Central memory CD8-positive, alpha-beta T cell (primary cell): ENCODE measurements at regions not wholly inside any gene's neighbourhood (a gene's known extent, or its start where the extent isn't known, plus 50 kb on each side); places are given as distances from the start of the nearest gene placed in this dataset.

Source experiments
- ATAC-seq: fragments of 150-1000 bp; cut with Tn5 transposase; replicated peaks from 2 replicates; pipeline ENCODE4 v1.10.0; 2022; ENCODE audit warnings: mild to moderate bottlenecking, moderate FRiP score, moderate number of reproducible peaks; ENCODE audit not compliant: poor library complexity, severe bottlenecking; ENCODE audit errors: extremely low read depth
- DNase-seq, 2 donors: peaks; one replicate each; pipeline ENCODE4 v3.0.0; 2021; ENCODE audit warnings: low spot score in 2 of 2
- H3K27ac Mint-ChIP-seq: one replicate; pipeline ENCODE4 v1.8.0; 2022; ENCODE audit warnings: low read depth, mild to moderate bottlenecking, moderate library complexity, mixed read lengths
- H3K27me3 Mint-ChIP-seq: one replicate; pipeline ENCODE4 v1.8.0; 2022; ENCODE audit warnings: mixed read lengths
- H3K36me3 Mint-ChIP-seq: one replicate; pipeline ENCODE4 v1.8.0; 2022; ENCODE audit warnings: mild to moderate bottlenecking, moderate library complexity, mixed read lengths; ENCODE audit not compliant: insufficient read depth
- H3K4me1 Mint-ChIP-seq: one replicate; pipeline ENCODE4 v1.8.0; 2022; ENCODE audit warnings: mixed read lengths
- H3K4me3 Mint-ChIP-seq: one replicate; pipeline ENCODE4 v1.8.0; 2022; ENCODE audit warnings: mild to moderate bottlenecking, moderate library complexity, mixed read lengths
- H3K9me3 Mint-ChIP-seq: one replicate; pipeline ENCODE4 v1.8.0; 2022; ENCODE audit warnings: mixed read lengths

- Mint-ChIP-seq H3K27ac (no peak overlapping the region), H3K36me3 (no peaks in the 10 kb centered on the region), H3K9me3 (no peaks in the 10 kb centered on the region), H3K27me3 (peaks cover 41% of the 10 kb centered on the region), H3K4me3 (no peak overlapping the region), H3K4me1 (no peaks in the 10 kb centered on the region)
- DNase-seq (no peak), ATAC-seq (no peak)
Observed at GRCh38 chr11:31912808-31913207, 101.7 kb upstream of the PAX6 start.

DNA sequence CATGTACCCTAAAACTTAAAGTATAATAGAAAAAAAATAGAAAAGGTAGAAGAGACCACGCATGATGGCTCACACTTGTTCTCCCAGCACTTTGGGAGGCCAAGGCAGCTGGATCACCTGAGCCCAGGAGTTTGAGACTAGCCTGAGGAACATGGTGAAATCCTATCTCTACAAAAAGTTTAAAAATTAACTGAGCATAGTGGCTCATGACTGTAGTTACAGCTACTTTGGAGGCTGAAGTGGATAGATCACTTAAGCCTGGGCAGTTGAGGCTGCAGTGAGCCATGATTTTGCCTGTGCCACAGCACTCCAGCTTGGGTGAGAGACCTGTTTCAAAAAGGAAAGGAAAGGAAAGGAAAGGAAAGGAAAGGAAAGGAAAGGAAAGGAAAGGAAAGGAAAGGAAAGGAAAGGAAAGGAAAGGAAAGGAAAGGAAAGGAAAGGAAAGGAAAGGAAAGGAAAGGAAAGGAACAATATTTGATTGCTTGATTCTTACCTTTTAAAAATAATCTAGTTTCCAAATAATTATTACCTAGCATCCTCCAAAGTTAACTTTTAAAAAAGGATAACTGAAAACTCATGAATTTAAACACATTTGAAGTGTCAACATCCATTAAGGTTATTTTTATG, 99.9 kb upstream of the PAX6 start:
- Mint-ChIP-seq H3K27me3 (peaks cover 48% of the 10 kb centered on the region), H3K27ac (no peak overlapping the region), H3K4me1 (no peaks in the 10 kb centered on the region), H3K36me3 (no peaks in the 10 kb centered on the region), H3K9me3 (no peaks in the 10 kb centered on the region), H3K4me3 (no peak overlapping the region)
- DNase-seq (no peak), ATAC-seq (no peak)

DNA sequence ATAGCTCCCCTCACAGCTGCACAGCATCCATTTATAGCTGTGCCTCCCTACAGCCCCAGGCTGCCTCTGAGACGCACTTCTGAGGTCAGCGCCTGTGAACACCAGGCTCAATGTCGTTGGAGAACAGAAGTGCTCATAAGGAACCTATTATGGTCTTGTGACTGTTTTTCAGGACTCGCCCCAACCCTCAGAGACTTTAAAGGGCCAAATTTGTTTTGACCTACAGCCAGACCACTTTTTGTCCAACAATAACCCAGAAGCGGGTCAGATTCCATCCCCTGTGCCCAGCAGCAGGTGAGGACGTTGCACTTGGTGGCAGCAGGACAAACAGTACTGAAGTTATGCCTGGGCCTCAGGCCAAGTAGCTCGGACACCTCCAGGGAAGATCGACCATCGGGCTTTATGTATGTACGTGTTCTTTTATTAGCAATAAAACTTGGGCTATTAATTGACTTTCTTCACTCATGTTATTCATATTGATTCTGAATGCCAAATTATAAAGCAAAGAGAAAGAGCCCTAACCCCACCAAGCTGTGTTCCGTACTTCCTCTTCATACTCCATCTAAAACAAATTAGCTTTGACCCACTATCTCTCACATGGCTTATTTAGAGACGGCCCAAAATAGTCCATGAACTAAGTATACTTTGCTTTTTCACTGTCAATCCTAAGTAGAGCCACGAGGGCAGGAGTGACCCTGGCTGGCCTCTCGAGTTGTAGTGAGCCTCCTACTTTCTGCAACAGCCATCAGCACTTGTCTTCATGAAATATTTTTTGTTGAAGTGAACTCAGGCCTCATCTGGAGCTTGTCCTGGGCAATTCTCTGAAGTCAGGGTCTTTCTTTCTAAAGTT, 92.3 kb upstream of the PAX6 start:
- Mint-ChIP-seq H3K36me3 (no peaks in the 10 kb centered on the region), H3K27me3 (peaks cover 84% of the 10 kb centered on the region), H3K4me1 (no peaks in the 10 kb centered on the region), H3K4me3 (no peak overlapping the region), H3K9me3 (peaks cover 7% of the 10 kb centered on the region), H3K27ac (no peak overlapping the region)
- ATAC-seq: no peak
- no peak for DNase-seq

- Mint-ChIP-seq H3K4me3 (no peak overlapping the region), H3K36me3 (no peaks in the 10 kb centered on the region), H3K9me3 (peaks cover 7% of the 10 kb centered on the region), H3K4me1 (no peaks in the 10 kb centered on the region), H3K27ac (no peak overlapping the region), H3K27me3 (peaks cover 84% of the 10 kb centered on the region)
- ATAC-seq: no peak
- DNase-seq: no peak
Observed at GRCh38 chr11:31902706-31903105, 91.6 kb upstream of the PAX6 start.

DNA sequence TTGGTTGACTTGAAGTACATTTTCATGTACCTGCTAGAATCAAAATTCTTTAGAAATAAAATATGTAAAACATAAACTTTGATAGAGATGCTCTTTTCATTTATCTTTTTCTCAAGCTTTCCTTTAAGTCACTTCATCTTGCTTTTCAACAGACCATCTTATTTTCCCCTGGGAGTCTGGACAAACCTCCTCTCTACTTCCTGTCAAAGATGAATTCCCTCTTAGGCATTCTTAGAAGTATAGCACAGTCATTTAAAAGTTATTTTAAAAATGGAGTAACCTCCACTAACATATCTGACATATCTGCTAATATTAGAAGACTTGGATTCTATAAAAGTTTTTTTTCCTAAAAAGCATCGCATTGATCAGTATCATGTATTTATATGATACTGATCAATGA, 84.8 kb upstream of the PAX6 start:
- Mint-ChIP-seq H3K36me3 (no peaks in the 10 kb centered on the region), H3K9me3 (peaks cover 7% of the 10 kb centered on the region), H3K4me1 (no peaks in the 10 kb centered on the region), H3K27ac (no peak overlapping the region), H3K4me3 (no peak overlapping the region), H3K27me3 (peaks cover 62% of the 10 kb centered on the region)
- ATAC-seq (no peak), DNase-seq (no peak)

DNA sequence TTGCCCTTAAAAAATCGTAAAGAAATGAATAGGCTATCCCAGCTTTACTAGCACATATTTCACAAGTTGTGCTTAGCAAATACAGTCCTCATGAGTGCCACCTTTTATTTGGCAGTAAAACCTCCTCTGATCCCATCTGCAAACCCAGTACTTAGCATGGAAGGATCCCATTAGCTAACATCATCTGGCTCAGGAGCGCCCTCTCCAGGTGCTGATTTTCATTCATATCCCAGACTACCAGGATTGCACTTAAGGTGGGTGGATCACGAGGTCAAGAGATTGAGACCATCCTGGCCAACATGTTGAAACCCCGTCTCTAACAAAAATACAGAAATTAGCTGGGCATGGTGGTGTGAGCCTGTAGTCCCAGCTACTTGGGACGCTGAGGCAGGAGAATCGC, 76.1 kb upstream of the PAX6 start:
- Mint-ChIP-seq H3K27ac (no peak overlapping the region), H3K4me1 (no peaks in the 10 kb centered on the region), H3K27me3 (peaks cover 42% of the 10 kb centered on the region), H3K4me3 (no peak overlapping the region), H3K9me3 (no peaks in the 10 kb centered on the region), H3K36me3 (no peaks in the 10 kb centered on the region)
- DNase-seq (no peak), ATAC-seq (no peak)

DNA sequence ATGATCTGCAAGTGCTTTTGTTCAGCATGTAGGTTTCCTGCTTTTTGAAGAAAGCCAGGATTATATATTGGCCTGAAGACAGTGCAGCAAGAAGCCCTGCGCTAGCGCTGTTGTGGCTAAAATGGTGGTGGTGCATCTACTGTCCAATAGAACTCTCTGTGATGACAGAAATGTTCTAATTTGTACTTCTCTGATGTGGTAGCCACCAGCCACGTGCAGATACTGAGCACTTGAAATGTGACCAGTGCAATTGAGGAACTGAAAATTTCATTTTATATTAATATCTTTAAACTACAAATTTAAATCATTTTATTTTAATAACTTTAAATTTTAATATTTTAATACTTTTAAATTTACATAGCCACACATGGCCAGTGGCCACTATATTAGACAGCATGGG, 73.0 kb upstream of the PAX6 start:
- Mint-ChIP-seq H3K4me3 (no peak overlapping the region), H3K27me3 (peaks cover 52% of the 10 kb centered on the region), H3K27ac (no peak overlapping the region), H3K4me1 (no peaks in the 10 kb centered on the region), H3K36me3 (peaks cover 1% of the 10 kb centered on the region), H3K9me3 (no peaks in the 10 kb centered on the region)
- DNase-seq: no peak
- ATAC-seq: no peak

- Mint-ChIP-seq H3K4me3 (no peak overlapping the region), H3K27me3 (peaks cover 58% of the 10 kb centered on the region), H3K9me3 (no peaks in the 10 kb centered on the region), H3K27ac (no peak overlapping the region), H3K36me3 (peaks cover 1% of the 10 kb centered on the region), H3K4me1 (no peaks in the 10 kb centered on the region)
- ATAC-seq (no peak), DNase-seq (no peak)
Observed at GRCh38 chr11:31883435-31883834, 72.3 kb upstream of the PAX6 start.

- no peak overlapping the region for H3K27ac Mint-ChIP-seq
- ATAC-seq (no peak), DNase-seq (no peak)
- H3K36me3 Mint-ChIP-seq: peaks cover 1% of the 10 kb centered on the region
- no peaks in the 10 kb centered on the region for H3K4me1 Mint-ChIP-seq
- H3K27me3 Mint-ChIP-seq: peaks cover 57% of the 10 kb centered on the region
- no peak overlapping the region for H3K4me3 Mint-ChIP-seq
- H3K9me3 Mint-ChIP-seq: no peaks in the 10 kb centered on the region
Observed at GRCh38 chr11:31882951-31883392, 71.8 kb upstream of the PAX6 start.

GRCh38 chr11:31881825-31882224, 70.7 kb upstream of the PAX6 start:
- H3K4me3 Mint-ChIP-seq: no peak overlapping the region
- H3K36me3 Mint-ChIP-seq: peaks cover 1% of the 10 kb centered on the region
- DNase-seq (no peak), ATAC-seq (no peak)
- peaks cover 45% of the 10 kb centered on the region for H3K27me3 Mint-ChIP-seq
- no peaks in the 10 kb centered on the region for H3K9me3 Mint-ChIP-seq
- H3K27ac Mint-ChIP-seq: no peak overlapping the region
- H3K4me1 Mint-ChIP-seq: no peaks in the 10 kb centered on the region

DNA sequence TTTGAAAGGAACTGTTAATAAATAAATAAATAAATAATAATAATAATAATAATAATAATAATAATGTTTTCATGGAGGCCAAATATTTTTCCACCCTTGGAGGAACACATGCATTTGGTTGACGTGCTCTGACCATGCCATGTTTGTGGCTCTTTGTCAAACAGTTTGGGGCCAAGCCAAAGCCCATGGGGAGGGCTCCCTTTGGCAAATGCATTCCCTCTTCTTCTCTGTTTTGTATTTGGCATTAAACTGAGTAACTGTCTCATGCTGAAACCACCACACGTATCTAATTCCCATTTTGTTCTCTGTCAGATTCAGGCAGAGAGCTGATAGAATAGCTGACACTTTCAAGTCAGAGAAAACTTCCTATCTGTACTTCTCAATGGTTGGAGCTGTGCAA, 68.6 kb upstream of the PAX6 start:
- H3K9me3 Mint-ChIP-seq: no peaks in the 10 kb centered on the region
- no peak overlapping the region for H3K27ac Mint-ChIP-seq
- DNase-seq (no peak), ATAC-seq (no peak)
- H3K4me3 Mint-ChIP-seq: no peak overlapping the region
- H3K36me3 Mint-ChIP-seq: peaks cover 1% of the 10 kb centered on the region
- peaks cover 48% of the 10 kb centered on the region for H3K27me3 Mint-ChIP-seq
- no peaks in the 10 kb centered on the region for H3K4me1 Mint-ChIP-seq

GRCh38 chr11:31877863-31878262, 66.7 kb upstream of the PAX6 start:
- Mint-ChIP-seq H3K27ac (no peak overlapping the region), H3K36me3 (peaks cover 1% of the 10 kb centered on the region), H3K27me3 (peaks cover 57% of the 10 kb centered on the region), H3K9me3 (no peaks in the 10 kb centered on the region), H3K4me1 (no peaks in the 10 kb centered on the region), H3K4me3 (no peak overlapping the region)
- no peak for DNase-seq
- no peak for ATAC-seq

DNA sequence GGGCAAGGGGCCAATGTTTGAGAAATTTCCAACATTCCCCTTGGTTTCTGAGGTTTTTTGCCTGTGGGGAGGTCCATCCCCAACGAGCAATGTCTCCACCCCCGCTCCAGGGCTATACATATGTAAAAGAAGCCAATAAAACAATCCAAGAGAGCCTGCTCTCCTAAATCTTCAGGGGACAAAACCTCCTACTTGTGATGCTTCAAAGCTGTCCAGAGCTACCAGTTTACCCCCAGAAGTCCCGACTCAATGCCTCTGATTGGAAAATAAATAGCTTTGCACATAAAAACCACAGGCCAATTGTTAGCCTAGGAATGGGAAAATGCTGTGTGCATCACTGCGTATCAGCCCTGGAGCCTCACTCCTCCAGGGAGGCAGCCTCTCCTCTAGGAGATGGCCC, 66.0 kb upstream of the PAX6 start:
- Mint-ChIP-seq H3K4me1 (no peaks in the 10 kb centered on the region), H3K4me3 (no peak overlapping the region), H3K27me3 (peaks cover 57% of the 10 kb centered on the region), H3K9me3 (no peaks in the 10 kb centered on the region), H3K36me3 (peaks cover 1% of the 10 kb centered on the region), H3K27ac (no peak overlapping the region)
- ATAC-seq: no peak
- DNase-seq: no peak
